ENCODE measurements at regions not wholly inside any gene's neighbourhood (a gene's known extent, or its start where the extent isn't known, plus 50 kb on each side); places are given as distances from the start of the nearest gene placed in this dataset.
A peak's percentile ranks its signal among the peaks of the same experiment; 100 is the strongest.

- DNase-seq (ENCODE audit: low spot score) = no peak
These were observed 219.8 kb upstream of the MANEA start for GRCh38 chr6:95357380-95358020.

GRCh38 chr6:95364016-95364604 lies 213.2 kb upstream of the MANEA start:
- DNase-seq (ENCODE audit: low spot score) = peak; percentile 23

- no peak for DNase-seq (ENCODE audit: low spot score)
These were observed 211.9 kb upstream of the MANEA start for GRCh38 chr6:95365454-95365853.

DNA sequence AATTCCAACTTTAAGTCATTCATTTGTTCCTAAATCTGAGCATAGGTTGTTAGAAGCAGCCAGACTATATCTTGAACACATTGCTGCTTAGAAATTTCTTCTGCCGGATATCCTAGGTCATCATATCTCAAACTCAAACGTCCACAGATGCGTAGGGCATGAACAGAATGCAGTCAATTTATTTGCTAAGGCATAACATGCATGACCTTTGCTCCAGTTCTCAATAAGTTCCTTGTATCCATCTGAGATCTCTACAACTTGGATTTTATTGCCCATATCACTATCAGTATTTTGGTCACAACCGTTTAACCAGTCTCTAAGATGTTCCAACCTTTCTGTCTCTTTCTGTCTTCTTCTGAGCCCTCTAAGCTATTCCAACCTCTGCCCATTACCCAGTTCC lies 210.9 kb upstream of the MANEA start:
- no peak for DNase-seq (ENCODE audit: low spot score)

DNA sequence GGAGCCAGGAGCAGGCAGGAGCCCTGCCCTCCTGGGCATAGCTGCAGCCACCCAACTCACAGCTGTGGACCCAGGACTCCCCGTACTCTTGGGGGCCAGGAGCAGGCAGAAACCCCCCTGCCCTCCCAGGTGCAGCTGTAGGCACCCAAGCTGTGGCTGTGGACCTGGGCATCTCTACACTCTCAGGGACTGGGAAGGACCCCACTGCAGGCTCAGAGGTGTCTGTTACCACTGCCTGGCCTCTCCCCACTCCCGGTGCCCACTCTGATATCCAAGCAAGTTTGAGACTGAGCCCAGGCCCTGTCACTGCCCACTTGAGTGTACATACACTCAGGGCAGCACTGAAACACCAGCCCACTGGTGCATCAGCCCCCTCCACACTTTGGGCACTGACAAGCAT lies 193.5 kb upstream of the MANEA start:
- DNase-seq (ENCODE audit: low spot score) = no peak

DNA sequence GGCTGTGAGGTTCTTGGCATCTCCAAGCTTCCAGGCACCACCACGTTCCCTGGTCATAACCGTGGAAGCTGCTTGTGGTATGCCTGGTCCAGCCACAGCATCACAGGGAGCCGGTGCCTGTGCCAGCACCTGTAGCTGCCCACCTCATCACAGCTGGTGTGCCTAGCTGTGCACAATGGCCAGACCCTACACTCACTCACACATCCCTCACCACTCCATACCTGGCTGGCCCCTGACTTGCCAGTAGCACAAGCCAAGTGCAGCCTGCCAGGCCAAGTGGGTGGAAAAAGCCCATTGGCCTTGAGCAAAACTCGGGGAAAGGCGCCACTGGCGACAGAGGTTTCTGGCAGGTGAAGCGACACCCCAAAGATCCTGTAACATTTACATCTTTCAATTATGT lies 192.3 kb upstream of the MANEA start:
- no peak for DNase-seq (ENCODE audit: low spot score)

DNA sequence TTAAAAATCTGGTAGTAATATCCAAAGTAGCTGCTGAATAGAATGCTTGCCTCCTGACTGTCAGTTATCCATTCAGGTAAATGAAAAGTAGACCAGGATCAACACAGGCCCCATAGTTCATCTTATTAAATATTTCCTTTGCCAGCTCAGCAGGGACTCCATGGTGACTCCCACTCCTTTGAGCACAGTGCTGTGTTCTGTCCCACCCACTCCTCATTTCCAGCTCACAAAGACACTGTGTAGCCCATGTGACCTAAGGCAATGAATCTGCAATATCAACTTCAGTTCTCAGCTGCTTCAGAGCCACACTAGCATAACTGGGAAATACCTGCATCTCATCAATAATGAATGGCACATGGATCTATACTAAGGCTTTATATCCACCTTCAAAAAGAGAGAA lies 189.5 kb upstream of the MANEA start:
- DNase-seq (ENCODE audit: low spot score) = no peak

- DNase-seq (ENCODE audit: low spot score) = no peak
These were observed 172.6 kb upstream of the MANEA start for GRCh38 chr6:95404777-95405176.

- no peak for DNase-seq (ENCODE audit: low spot score)
These were observed 169.2 kb upstream of the MANEA start for GRCh38 chr6:95408111-95408510.

DNA sequence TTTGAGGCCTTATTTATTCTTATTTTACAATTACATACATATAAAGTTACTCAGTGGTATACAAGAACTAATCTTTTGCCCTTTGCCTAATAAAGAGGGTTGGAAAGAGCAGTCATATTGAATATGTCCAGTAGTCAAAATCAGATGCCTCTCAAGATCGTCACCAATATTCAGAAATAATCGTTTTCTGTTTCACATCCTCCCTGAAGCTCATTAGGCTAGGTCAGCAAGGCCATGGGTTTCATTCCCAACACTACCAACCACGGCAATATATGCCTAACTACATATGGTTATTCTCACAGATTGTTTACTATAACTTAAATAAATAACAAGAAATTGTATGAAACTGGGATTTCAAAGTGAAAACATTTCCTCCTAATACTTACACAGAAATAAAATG lies 167.2 kb upstream of the MANEA start:
- DNase-seq (ENCODE audit: low spot score) = no peak

- DNase-seq (ENCODE audit: low spot score) = no peak
These were observed 163.5 kb upstream of the MANEA start for GRCh38 chr6:95413789-95414188.

GRCh38 chr6:95417856-95418255 lies 159.5 kb upstream of the MANEA start:
- no peak for DNase-seq (ENCODE audit: low spot score)

GRCh38 chr6:95420792-95421191 lies 156.5 kb upstream of the MANEA start:
- DNase-seq (ENCODE audit: low spot score) = no peak

- DNase-seq (ENCODE audit: low spot score) = no peak
These were observed 154.0 kb upstream of the MANEA start for GRCh38 chr6:95423331-95423730.

DNA sequence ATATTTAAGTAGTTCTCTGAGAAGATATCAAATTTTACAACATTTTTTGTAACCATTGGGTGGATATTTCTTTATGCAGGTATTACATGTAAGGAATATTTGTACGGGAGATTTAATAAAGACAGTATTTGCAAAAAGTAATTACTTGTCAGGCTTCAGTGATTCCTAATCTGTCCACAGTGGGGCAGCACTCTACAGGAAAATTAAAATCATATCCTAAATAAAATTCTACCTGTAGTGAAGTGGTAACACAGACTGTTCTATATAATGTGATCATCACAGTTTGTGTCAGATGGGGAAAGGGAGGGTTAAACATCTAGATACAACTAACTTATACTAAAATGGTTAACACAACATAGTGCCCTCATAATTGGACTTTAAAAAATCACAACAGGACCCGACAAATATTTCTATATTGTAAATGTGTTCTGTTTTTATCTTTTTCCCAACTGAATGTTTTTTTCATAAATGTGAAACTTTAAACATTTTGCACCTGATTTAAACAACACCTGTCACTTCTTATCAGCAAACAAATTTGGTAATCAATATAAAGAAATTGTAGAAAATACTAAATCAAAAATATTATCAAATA lies 145.6 kb upstream of the MANEA start:
- peak; percentile 47 for DNase-seq (ENCODE audit: low spot score)

- DNase-seq (ENCODE audit: low spot score) = no peak
These were observed 137.6 kb upstream of the MANEA start for GRCh38 chr6:95439741-95440140.

DNA sequence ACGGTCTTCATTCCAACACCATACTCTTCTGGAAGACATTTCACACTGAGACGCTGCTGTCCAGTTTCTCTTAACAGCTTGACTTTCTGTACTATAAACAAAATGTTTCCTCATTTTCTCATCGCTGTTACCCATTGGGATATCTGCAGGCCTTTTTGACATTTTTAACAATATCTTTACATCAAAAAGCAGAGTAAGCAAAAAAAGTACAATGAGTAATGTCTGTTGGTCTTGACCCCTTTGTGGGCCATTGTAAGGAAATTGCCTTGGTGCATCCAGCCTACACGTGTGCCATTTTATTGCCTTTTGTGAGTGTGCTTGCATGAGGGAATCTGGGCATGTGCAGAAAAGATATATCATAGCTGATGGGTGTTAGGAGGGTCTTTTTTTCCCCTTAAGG lies 129.1 kb upstream of the MANEA start:
- DNase-seq (ENCODE audit: low spot score) = no peak

DNA sequence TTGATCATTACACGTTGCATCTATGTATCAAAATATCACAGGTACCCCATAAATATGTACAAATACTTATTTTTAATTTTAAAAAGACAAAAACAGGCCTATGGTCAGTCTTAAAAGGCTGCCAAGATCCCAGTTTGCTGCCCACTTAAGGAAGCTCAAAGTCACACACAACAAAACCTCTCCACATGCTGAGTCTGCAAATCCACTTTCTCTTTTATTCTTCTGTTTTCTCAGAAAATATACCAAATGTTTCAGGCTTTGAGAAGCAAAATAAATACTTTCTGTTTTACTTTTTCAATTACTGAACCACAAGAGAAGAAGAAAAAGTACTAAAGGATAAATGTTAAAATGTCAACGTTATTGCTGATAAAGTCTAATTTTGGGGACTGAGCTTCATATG lies 107.8 kb upstream of the MANEA start:
- DNase-seq (ENCODE audit: low spot score) = no peak

DNA sequence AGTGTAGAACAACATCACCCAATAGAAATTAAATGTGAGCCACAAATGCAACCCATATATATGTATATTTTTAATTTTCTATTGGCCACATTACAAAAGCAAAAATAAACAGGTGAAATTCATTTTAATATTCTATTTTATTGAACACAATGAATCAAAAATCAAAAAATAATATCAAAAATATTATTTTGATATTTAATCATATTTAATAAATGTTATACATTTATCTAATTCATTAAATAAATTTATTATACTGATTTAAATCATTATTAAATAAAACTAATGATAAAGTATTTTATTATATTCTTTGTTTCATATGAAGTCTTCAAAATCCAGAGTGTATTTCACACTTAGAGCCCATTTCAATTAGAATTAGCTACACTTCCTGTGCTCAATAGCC lies 98.4 kb upstream of the MANEA start:
- no peak for DNase-seq (ENCODE audit: low spot score)

DNA sequence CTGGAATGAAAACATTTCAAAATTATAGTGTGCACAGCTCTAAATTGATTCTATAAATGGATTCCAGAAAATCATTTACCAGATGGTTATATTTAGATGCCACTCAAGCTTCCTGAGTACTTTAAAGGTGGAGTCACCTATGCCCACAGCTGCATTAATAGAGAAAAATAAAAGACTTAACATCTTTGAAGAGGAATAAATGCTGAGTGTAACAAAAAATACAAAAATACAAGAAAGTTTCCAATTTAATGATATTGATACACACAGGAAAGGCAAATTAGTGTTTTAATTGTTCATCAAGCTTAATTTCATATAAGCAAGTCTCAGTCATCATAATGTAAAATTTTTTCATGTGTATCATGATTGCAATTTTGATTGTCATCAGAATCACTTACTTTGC lies 89.5 kb upstream of the MANEA start:
- DNase-seq (ENCODE audit: low spot score) = no peak

DNA sequence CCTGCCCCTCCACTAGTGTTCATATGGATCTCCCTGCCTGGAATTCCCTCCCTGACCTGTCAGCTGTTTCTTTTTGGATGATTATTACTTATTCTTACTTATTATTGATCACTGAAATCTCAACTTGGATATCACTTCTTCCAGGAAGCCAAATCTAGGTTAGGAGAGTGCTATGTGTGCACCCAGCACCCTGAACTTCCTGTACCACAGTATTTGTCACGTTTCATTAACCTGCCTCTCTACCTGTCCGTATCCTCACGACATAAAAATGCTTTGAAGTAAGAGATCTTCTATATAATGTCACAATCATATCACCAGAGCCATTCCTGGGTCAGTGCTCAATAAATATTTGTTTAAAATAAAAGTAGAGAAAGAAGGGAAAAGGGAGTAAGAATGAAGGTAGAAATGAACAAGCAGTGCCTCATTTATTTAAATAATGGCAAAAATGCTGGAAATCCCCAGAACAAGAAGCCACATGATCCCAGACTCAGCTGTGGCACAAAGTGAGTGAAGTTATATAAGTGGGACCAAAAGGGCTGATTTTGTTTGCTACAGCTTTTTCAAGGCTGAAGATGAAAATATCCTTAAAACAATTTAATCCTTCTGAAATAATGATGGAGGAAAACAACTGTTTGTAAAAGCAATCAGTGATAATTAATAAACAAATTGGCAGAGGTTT lies 88.0 kb upstream of the MANEA start:
- no peak for DNase-seq (ENCODE audit: low spot score)

- no peak for DNase-seq (ENCODE audit: low spot score)
These were observed 80.4 kb upstream of the MANEA start for GRCh38 chr6:95496769-95497426.

Data from SK-N-DZ (cell line).